ENCODE measurements at regions not wholly inside any gene's neighbourhood (a gene's known extent, or its start where the extent isn't known, plus 50 kb on each side); places are given as distances from the start of the nearest gene placed in this dataset.

DNA sequence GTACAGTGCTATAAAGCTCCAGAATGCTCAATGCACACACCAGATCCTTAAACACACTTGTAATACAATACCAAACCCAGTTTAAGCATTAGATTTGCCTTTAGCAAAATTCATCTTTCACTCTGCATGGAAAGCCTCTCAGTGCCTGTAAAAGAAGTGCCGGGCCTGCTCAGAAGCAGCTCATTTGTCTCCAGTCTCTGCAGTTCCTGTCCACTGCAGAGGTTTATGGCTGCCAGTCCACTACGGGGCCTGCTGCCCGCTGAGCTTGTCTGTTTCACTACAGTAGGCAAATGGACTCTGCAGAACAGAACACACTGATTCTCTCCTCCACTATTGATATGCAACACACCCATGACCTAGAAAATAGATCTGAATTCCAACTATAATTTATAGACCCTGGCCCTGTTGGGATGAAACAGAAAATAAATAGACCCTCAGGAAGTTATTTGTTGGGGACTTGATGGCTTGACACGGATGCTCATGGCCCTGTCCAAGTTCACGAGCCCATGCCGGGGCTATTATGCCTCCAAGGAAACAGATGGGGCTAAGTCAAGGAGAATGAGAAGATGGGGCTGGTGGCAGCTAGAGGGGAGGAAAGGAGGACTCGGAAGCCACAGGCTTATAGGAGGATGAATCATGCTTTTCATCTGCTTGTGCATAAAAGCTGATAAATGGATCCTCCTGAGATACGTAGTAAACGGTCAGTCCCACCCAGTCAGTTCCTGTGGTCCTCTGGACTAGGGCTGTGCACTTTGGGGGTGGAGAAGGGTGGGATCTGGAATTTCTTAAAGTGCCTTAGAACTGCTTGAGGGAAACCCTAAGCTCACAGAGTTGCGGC, 416.8 kb upstream of the TENM4 start:
- no peak for TF ChIP-seq CTCF (IDR thresholded peaks at IDR 0.05; ENCODE audit: poor library complexity)
- TF ChIP-seq EZH2phosphoT487 (IDR thresholded peaks at IDR 0.05; ENCODE audit: low read depth, severe bottlenecking, unreplicated experiment), result no peak
- TF ChIP-seq EZH2 (IDR thresholded peaks at IDR 0.05; ENCODE audit: borderline replicate concordance), result no peak
